NCI-H446 treated with DMSO at 0.1 percent for 48 hours (cell line): ENCODE measurements at regions not wholly inside any gene's neighbourhood (a gene's known extent, or its start where the extent isn't known, plus 50 kb on each side); places are given as distances from the start of the nearest gene placed in this dataset.
A peak's percentile ranks its signal among the peaks of the same experiment; 100 is the strongest.

Experiments used
- DNase-seq: peaks from one replicate; lab custom pipeline; 2025; lab: John Stamatoyannopoulos, UW

DNA sequence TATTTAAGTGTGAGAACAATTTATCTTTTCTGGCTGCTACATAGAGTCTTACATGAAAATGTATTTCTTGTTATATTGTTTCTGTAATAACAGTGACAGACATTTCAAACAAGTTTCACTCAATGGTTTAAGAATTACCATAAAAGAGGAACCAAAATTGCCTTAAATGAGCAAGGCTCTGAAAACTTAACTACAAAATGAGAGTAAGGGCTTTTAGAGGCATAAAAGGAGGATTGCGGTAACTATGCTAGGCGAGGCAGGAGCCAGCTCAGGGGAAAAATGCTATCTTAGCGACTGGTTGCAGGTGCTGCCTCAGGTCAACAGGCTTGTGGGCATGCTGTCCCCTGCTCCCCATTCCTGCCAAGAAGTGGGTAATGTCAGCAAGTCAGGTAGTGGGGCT, 81.7 kb upstream of the MSI2 start:
- no peak for DNase-seq

DNA sequence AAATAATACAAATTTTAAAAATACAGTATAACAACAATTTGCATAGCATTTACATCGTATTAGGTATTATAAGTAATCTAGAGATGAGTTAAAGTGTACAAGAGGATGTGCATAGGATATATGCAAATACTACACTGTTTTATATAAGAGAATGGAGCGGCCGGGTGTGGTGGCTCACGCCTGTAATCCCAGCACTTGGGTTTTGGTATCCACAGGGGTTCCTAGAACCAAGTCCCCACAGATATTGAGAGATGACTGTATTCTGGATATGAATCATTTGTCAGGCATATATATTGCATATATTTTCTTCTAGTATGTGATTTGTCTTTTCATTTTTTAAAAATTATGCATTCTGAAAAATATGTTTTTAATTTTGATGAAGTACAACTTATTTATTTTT, 77.5 kb upstream of the MSI2 start:
- no peak for DNase-seq

DNA sequence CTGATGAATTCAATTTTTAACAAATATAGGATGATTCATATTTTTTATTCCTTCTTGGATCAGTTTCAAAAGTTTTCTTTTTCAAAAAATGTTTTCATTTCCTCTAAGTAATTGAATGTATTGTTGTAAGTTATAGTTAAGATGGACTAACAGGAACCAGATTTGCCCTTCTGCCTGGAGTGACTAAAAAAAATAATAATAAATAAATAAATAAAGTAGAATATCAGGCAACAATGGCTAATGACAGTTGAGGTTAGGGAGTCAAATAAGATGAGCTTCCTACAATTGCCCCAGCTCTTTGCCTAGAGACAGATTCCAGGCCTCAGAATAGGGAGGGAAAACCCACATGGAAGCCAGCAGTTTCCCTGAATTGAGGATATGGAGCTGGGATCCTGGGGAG, 73.7 kb upstream of the MSI2 start:
- no peak for DNase-seq

DNA sequence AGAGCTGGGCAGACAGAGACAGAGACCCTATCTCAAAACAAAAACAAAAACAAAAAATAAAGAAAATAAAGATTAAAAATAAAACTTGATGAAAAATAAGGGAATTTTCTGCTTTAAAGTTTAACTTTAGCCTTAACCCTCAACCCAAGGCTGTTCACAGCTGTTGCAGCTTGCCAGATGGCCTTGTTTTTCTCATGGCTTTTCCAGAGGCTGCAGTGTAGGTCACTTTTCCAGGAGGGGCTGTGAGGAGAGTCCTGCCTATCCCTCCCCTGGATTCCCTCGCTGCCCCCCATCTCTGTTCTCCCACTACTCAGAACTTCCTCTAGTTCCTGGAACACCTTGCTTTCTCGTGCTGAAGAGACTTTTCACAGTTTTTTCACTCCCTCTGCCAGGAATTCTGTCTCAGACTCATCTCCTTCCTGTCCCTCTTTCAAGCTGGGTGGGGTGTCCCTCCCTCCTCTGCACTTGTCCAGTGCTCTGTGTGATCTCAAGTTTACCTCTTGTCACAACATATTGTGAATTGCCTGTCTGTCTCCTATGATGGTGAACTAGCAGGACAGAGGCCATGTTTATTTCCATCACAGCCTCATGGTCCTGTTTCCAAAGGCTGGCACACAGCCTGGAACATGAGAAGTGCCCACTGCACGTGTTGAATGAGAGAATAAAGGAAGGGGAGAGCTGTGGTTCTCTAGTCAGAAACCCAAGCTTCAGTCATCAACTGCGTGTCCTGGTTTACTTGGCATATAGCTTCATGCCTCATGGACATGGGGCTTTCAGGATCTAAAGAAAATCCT, 69.9 kb upstream of the MSI2 start:
- peak; percentile 6 for DNase-seq

DNA sequence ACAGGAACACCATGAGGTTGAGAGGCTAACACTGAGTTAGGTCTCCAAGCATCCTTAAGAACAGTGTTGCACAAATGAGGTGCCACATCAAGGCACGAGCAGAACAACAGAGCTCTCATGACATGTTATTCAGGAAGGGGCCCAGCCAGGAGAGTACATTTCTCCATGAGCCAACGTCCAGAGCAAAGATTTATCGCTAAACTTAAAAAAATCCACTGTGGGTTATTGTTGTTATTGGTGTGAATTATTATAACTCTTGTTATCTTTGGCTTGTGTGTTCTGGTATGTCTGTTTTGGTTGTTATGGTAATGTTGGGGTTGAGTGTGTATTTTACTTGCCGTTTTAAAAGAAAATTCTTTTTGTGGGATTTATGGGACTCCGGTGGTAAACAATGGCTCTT, 68.9 kb upstream of the MSI2 start:
- no peak for DNase-seq

DNA sequence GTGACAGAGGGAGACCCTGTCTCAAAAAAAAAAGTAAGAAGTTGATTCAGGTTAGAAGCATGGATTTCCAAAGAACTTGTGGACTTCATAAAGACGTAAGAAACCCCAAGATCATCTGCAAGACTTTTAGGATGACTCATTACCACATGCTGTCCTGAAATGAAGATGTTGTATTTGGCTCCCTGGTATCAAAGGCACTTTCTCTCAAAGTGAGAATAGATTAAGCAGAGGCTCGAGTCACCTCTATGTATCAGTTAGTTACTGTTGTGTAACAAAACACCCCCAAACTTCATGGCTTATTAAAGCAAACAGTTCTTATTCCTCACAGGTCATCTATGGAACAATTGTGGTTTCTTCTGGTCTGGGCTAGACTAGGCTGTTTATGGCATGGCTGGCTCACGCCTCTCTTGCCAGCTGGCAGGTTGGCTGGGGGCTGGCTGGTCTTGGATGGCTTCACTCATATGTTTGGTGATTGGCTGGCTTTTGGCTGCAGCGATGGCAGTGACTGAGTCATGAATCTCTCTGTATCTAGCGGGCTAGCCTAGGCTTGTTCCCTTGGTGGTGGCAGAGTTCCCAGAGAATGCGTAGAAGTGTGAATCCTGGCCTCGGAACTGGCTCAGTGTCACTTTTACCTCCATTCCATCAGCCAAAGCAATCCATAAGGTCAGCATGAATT, 60.4 kb upstream of the MSI2 start:
- DNase-seq, result peak; percentile 89

DNA sequence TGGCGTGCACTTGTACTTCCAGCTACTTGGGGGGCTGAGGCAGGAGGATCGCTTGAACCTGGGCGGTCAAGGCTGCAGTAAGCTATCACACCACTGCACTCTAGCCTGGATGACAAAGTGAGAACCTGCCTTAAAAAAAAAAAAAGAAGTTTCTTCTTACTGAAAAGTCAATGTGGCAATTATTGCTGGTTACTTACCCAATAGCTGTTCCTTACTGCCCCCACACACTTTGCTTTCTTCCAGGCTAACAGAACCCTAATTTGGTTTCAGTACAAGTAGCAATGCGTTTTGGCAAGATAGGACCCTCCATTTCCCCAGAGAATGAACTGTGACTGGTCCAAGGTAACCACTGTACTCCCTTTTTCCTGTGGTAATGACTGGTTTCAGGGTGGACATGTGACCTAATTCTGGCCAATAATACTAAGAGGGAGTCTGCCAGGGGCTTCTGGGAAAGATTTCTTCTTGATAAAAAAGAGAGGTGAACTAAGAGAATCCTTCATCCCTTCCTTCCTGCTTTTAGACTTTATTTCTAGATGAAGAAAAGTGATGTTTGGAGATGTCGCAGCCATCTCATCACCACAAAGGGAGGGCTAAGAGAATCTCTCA, 58.8 kb upstream of the MSI2 start:
- no peak for DNase-seq

DNA sequence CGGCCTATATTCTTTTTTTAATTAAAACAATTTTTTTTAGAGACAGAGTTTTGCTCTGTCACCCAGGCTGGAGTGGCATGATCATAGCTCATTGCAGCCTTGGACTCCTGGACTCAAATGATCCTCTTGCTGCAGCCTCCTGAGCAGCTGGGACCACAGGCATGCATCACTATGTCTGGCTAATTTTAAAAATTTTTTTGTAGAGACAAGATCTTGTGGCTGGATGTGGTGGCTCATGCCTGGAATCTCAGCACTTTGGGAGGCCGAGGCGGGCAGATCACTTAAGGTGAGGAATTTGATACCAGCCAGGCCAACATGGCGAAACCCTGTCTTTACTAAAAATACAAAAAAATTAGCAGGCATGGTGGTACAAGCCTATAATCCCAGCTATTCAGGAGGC, 54.8 kb upstream of the MSI2 start:
- DNase-seq, result no peak

DNA sequence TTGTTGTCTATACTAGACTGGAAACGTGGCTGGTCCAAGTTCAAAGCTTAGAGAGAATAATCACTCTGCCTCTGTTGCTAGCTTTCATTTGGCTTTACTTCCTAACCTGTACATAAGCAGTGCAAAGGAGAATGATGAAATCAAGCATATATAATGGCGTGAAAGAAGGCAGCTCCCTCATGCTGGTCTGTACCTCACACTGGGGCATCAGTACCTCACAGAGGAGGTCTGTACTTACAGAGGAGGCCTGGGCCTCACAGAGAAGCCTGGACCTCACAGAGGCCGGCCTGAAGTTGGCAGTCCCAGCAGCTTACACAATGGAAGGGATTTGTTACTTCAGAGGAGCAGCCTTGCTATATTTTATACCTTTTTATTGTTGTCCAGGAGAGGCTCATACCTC, 53.3 kb upstream of the MSI2 start:
- DNase-seq, result no peak
